PC-9 (cell line): ENCODE measurements at regions not wholly inside any gene's neighbourhood (a gene's known extent, or its start where the extent isn't known, plus 50 kb on each side); places are given as distances from the start of the nearest gene placed in this dataset.

Experiments used
- EZH2 ChIP-seq: fragments of 200-600 bp; sonication (generic); IDR thresholded peaks from 2 replicates; pipeline ENCODE4 v1.8.0; 2017; ENCODE audit warnings: antibody characterized with exemption, low read depth
- TF ChIP-seq, protein P1 (sequence below): fragments of 200-600 bp; sonication (generic); conservative IDR thresholded peaks from 2 replicates; pipeline ENCODE4 v1.6.1; 2017; ENCODE audit warnings: mixed run types, antibody characterized with exemption, mild to moderate bottlenecking, moderate library complexity

DNA sequence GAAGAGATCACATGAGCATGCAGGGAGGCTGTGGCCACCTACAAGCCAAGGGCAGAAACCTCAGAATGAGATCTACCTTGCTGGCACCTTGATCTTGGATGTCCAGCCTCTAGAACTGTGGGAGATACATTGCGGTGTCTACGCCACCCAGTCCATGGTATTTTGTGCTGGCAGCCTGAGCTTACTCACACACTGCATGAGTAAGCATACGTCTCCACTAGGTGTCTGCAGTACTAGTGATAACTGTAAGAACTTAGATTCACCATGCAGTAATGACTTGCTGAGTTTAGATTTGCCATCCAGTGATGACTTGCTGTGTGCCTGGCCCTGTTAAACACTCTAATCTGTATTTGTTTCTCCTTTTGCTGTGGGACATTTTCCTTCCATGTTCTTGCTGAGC is 417.7 kb downstream of the GADD45G start:
- TF ChIP-seq, protein P1, sequence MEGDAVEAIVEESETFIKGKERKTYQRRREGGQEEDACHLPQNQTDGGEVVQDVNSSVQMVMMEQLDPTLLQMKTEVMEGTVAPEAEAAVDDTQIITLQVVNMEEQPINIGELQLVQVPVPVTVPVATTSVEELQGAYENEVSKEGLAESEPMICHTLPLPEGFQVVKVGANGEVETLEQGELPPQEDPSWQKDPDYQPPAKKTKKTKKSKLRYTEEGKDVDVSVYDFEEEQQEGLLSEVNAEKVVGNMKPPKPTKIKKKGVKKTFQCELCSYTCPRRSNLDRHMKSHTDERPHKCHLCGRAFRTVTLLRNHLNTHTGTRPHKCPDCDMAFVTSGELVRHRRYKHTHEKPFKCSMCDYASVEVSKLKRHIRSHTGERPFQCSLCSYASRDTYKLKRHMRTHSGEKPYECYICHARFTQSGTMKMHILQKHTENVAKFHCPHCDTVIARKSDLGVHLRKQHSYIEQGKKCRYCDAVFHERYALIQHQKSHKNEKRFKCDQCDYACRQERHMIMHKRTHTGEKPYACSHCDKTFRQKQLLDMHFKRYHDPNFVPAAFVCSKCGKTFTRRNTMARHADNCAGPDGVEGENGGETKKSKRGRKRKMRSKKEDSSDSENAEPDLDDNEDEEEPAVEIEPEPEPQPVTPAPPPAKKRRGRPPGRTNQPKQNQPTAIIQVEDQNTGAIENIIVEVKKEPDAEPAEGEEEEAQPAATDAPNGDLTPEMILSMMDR: no peak
- no peak for TF ChIP-seq EZH2
